ENCODE measurements at regions not wholly inside any gene's neighbourhood (a gene's known extent, or its start where the extent isn't known, plus 50 kb on each side); places are given as distances from the start of the nearest gene placed in this dataset.

- Histone ChIP-seq H4K20me1 (ENCODE audit: insufficient read depth, low read length) (no peaks in the 10 kb centered on the region), H3K9me2 (replicated peaks; ENCODE audit: insufficient read depth, low read length) (no peaks in the 10 kb centered on the region), H3K9me3 (replicated peaks; ENCODE audit: insufficient read depth, low read length) (no peaks in the 10 kb centered on the region)
These were observed 1565.5 kb upstream of the AGA start for GRCh38 chr4:179007755-179008154.

GRCh38 chr4:179017581-179017980 is 1575.3 kb upstream of the AGA start:
- Histone ChIP-seq H2AFZ (ENCODE audit: low read length) (no peak overlapping the region), H3K79me2 (ENCODE audit: low read length) (no peaks in the 10 kb centered on the region), H3K4me3 (ENCODE audit: low read length) (no peak overlapping the region), H3K9me3 (replicated peaks; ENCODE audit: insufficient read depth, low read length) (no peaks in the 10 kb centered on the region), H3K4me1 (ENCODE audit: low read length) (no peaks in the 10 kb centered on the region), H3F3A (ENCODE audit: insufficient read depth, low read length) (no peaks in the 10 kb centered on the region), H3K9ac (ENCODE audit: low read length) (no peak overlapping the region), H3K36me3 (replicated peaks; ENCODE audit: insufficient read depth, low read length) (no peaks in the 10 kb centered on the region), H3K4me2 (ENCODE audit: low read depth, low read length) (no peak overlapping the region), H3K27ac (ENCODE audit: low read length) (no peak overlapping the region), H3K9me2 (replicated peaks; ENCODE audit: insufficient read depth, low read length) (no peaks in the 10 kb centered on the region), H3K27me3 (replicated peaks; ENCODE audit: insufficient read depth, low read length) (no peaks in the 10 kb centered on the region), H4K20me1 (ENCODE audit: insufficient read depth, low read length) (no peaks in the 10 kb centered on the region)
- no peak for DNase-seq
- TF ChIP-seq CTCF (IDR thresholded peaks at IDR 0.05; ENCODE audit: low read length): no peak
- no peak for TF ChIP-seq EZH2 (optimal IDR thresholded peaks at IDR 0.05; ENCODE audit: low read depth, low read length)
- TF ChIP-seq EZH2phosphoT487 (IDR thresholded peaks at IDR 0.05; ENCODE audit: low read length): no peak

More at GRCh38 chr4:179007755-179008154, 1565.5 kb upstream of the AGA start:
- H3K4me1 ChIP-seq (ENCODE audit: low read length): no peaks in the 10 kb centered on the region
- no peak overlapping the region for H3K9ac ChIP-seq (ENCODE audit: low read length)
- H3K27me3 ChIP-seq (replicated peaks; ENCODE audit: insufficient read depth, low read length): no peaks in the 10 kb centered on the region
- TF ChIP-seq EZH2 (optimal IDR thresholded peaks at IDR 0.05; ENCODE audit: low read depth, low read length): no peak
- TF ChIP-seq EZH2phosphoT487 (IDR thresholded peaks at IDR 0.05; ENCODE audit: low read length): no peak
- no peak for TF ChIP-seq CTCF (IDR thresholded peaks at IDR 0.05; ENCODE audit: low read length)
- H3K79me2 ChIP-seq (ENCODE audit: low read length): no peaks in the 10 kb centered on the region
- H3K36me3 ChIP-seq (replicated peaks; ENCODE audit: insufficient read depth, low read length): no peaks in the 10 kb centered on the region
- H3F3A ChIP-seq (ENCODE audit: insufficient read depth, low read length): no peaks in the 10 kb centered on the region
- no peak overlapping the region for H2AFZ ChIP-seq (ENCODE audit: low read length)
- no peak overlapping the region for H3K4me2 ChIP-seq (ENCODE audit: low read depth, low read length)
- peak; percentile 2 for DNase-seq
- no peak overlapping the region for H3K4me3 ChIP-seq (ENCODE audit: low read length)
- no peak overlapping the region for H3K27ac ChIP-seq (ENCODE audit: low read length)

GRCh38 chr4:179027569-179027968 is 1585.3 kb upstream of the AGA start:
- Histone ChIP-seq H3F3A (ENCODE audit: insufficient read depth, low read length) (no peaks in the 10 kb centered on the region), H2AFZ (ENCODE audit: low read length) (no peak overlapping the region), H3K4me3 (ENCODE audit: low read length) (no peak overlapping the region), H3K9ac (ENCODE audit: low read length) (no peak overlapping the region), H3K79me2 (ENCODE audit: low read length) (no peaks in the 10 kb centered on the region), H3K4me1 (ENCODE audit: low read length) (no peaks in the 10 kb centered on the region), H3K27ac (ENCODE audit: low read length) (no peak overlapping the region), H3K9me2 (replicated peaks; ENCODE audit: insufficient read depth, low read length) (no peaks in the 10 kb centered on the region), H3K4me2 (ENCODE audit: low read depth, low read length) (no peak overlapping the region), H4K20me1 (ENCODE audit: insufficient read depth, low read length) (no peaks in the 10 kb centered on the region), H3K27me3 (replicated peaks; ENCODE audit: insufficient read depth, low read length) (no peaks in the 10 kb centered on the region), H3K9me3 (replicated peaks; ENCODE audit: insufficient read depth, low read length) (no peaks in the 10 kb centered on the region), H3K36me3 (replicated peaks; ENCODE audit: insufficient read depth, low read length) (no peaks in the 10 kb centered on the region)
- TF ChIP-seq EZH2phosphoT487 (IDR thresholded peaks at IDR 0.05; ENCODE audit: low read length): no peak
- no peak for TF ChIP-seq CTCF (IDR thresholded peaks at IDR 0.05; ENCODE audit: low read length)
- no peak for TF ChIP-seq EZH2 (optimal IDR thresholded peaks at IDR 0.05; ENCODE audit: low read depth, low read length)
- peak; percentile 5 for DNase-seq

All from MM.1S (cell line).